PC-9 (cell line): ENCODE measurements at regions not wholly inside any gene's neighbourhood (a gene's known extent, or its start where the extent isn't known, plus 50 kb on each side); places are given as distances from the start of the nearest gene placed in this dataset.

Experiments
- BruUV-seq: library from RNA; stranded (reverse); fragments of 400-500 nt; replicated peaks from 2 replicates; lab custom pipeline; 2021; lab: Mats Ljungman, UMichigan
- CTCF ChIA-PET: fragments of 300-600 bp; sonication (Branson Sonifier 250); formaldehyde crosslinking; loops from one replicate; lab custom pipeline; 2022; ENCODE audit warnings: antibody characterized with exemption; lab: Charles Lee
- POLR2A ChIA-PET: fragments of 300-600 bp; sonication (Branson Sonifier 250); formaldehyde crosslinking; loops from one replicate; lab custom pipeline; 2022; ENCODE audit warnings: antibody characterized with exemption; ENCODE audit not compliant: unreplicated experiment; lab: Charles Lee
- DNase-seq, 2 experiments: peaks; one replicate each; pipeline versions ENCODE4 v3.0.0 to v3.0.0-alpha.2; 2015 to 2022; ENCODE audit warnings: mixed read lengths in 1 of 2
- H2AFZ ChIP-seq: fragments of 200-600 bp; sonication (generic); 2 replicates; pipeline ENCODE4 v1.8.1; 2017; ENCODE audit warnings: antibody characterized with exemption
- H3F3A ChIP-seq: fragments of 200-600 bp; sonication (generic); 2 replicates; pipeline ENCODE4 v1.8.1; 2017; ENCODE audit warnings: antibody characterized with exemption, mild to moderate bottlenecking, low read depth; ENCODE audit not compliant: insufficient read depth
- H3K27ac ChIP-seq: fragments of 200-600 bp; sonication (generic); 2 replicates; pipeline ENCODE4 v1.6.1; 2016; ENCODE audit warnings: mixed run types
- H3K27me3 ChIP-seq: fragments of 200-600 bp; sonication (generic); 2 replicates; pipeline ENCODE4 v1.6.1; 2016; ENCODE audit warnings: low read depth, mixed run types; ENCODE audit not compliant: insufficient read depth
- H3K36me3 ChIP-seq: fragments of 200-600 bp; sonication (generic); 2 replicates; pipeline ENCODE4 v1.6.1; 2016; ENCODE audit warnings: low read depth, mixed run types
- H3K4me1 ChIP-seq: fragments of 200-600 bp; sonication (generic); replicated peaks from 2 replicates; pipeline ENCODE4 v1.6.1; 2016; ENCODE audit warnings: mixed run types; ENCODE audit not compliant: insufficient read depth
- H3K4me2 ChIP-seq: fragments of 200-600 bp; sonication (generic); 2 replicates; pipeline ENCODE4 v1.6.1; 2017; ENCODE audit warnings: mixed run types
- H3K4me3 ChIP-seq: fragments of 200-600 bp; sonication (generic); 2 replicates; pipeline ENCODE4 v1.6.1; 2016; ENCODE audit warnings: mixed run types
- H3K79me2 ChIP-seq: fragments of 200-600 bp; sonication (generic); 2 replicates; pipeline ENCODE4 v1.6.1; 2017; ENCODE audit warnings: low read depth, mixed run types
- H3K9me2 ChIP-seq: fragments of 200-600 bp; sonication (generic); 2 replicates; pipeline ENCODE4 v1.8.1; 2017; ENCODE audit warnings: mild to moderate bottlenecking; ENCODE audit not compliant: insufficient read depth
- H3K9me3 ChIP-seq: fragments of 200-600 bp; sonication (generic); 2 replicates; pipeline ENCODE4 v1.8.1; 2016; ENCODE audit warnings: low read depth; ENCODE audit not compliant: insufficient read depth
- H4K20me1 ChIP-seq: fragments of 200-600 bp; sonication (generic); 2 replicates; pipeline ENCODE4 v1.8.1; 2017; ENCODE audit not compliant: insufficient read depth
- CTCF ChIP-seq: fragments of 200-600 bp; sonication (generic); conservative IDR thresholded peaks from 2 replicates; pipeline ENCODE4 v1.6.1; 2017; ENCODE audit warnings: mixed run types, antibody characterized with exemption, mild to moderate bottlenecking, moderate library complexity
- EZH2 ChIP-seq: fragments of 200-600 bp; sonication (generic); IDR thresholded peaks from 2 replicates; pipeline ENCODE4 v1.8.0; 2017; ENCODE audit warnings: antibody characterized with exemption, low read depth
- intact Hi-C: fragments of 100-400 bp; cut with micrococcal nuclease; formaldehyde crosslinking; loops from one replicate; pipeline ENCODE4 v1.10.0; 2022; ENCODE audit not compliant: unreplicated experiment

GRCh38 chr5:104932431-104932830, 1369.8 kb upstream of the NUDT12 start:
- Histone ChIP-seq H3F3A (no peaks in the 10 kb centered on the region), H3K79me2 (no peaks in the 10 kb centered on the region), H3K4me1 (no peaks in the 10 kb centered on the region), H3K4me3 (no peak overlapping the region), H2AFZ (no peak overlapping the region), H4K20me1 (no peaks in the 10 kb centered on the region), H3K9me3 (no peaks in the 10 kb centered on the region), H3K27ac (no peak overlapping the region), H3K9me2 (no peaks in the 10 kb centered on the region), H3K4me2 (no peak overlapping the region), H3K27me3 (no peaks in the 10 kb centered on the region), H3K36me3 (no peaks in the 10 kb centered on the region)
- intact Hi-C loops, result no loop called here
- DNase-seq, result no peak
- BruUV-seq, result no TSS peak
- TF ChIP-seq CTCF (no peak), EZH2 (no peak)
- CTCF ChIA-PET, result no interaction called here
- POLR2A ChIA-PET, result no interaction called here

- Histone ChIP-seq H3F3A (no peaks in the 10 kb centered on the region), H3K27me3 (no peaks in the 10 kb centered on the region), H3K4me3 (no peak overlapping the region), H3K79me2 (no peaks in the 10 kb centered on the region), H3K4me1 (no peaks in the 10 kb centered on the region), H2AFZ (no peak overlapping the region), H3K27ac (no peak overlapping the region), H3K9me3 (no peaks in the 10 kb centered on the region), H3K36me3 (no peaks in the 10 kb centered on the region), H3K4me2 (no peak overlapping the region), H3K9me2 (no peaks in the 10 kb centered on the region), H4K20me1 (no peaks in the 10 kb centered on the region)
- intact Hi-C loops, result no loop called here
- POLR2A ChIA-PET, result no interaction called here
- no TSS peak for BruUV-seq
- TF ChIP-seq CTCF (no peak), EZH2 (no peak)
- CTCF ChIA-PET, result no interaction called here
- DNase-seq, result no peak
Measured at GRCh38 chr5:104928906-104929520, 1366.4 kb upstream of the NUDT12 start.

GRCh38 chr5:104915226-104915625, 1352.6 kb upstream of the NUDT12 start:
- H3K4me2 ChIP-seq, result no peak overlapping the region
- no peaks in the 10 kb centered on the region for H3K9me3 ChIP-seq
- ChIA-PET POLR2A (no interaction called here), CTCF (no interaction called here)
- peaks cover 12% of the 10 kb centered on the region; the same call in 1 of the 2 replicates for H3F3A ChIP-seq
- H3K4me1 ChIP-seq, result peaks cover 13% of the 10 kb centered on the region
- no peak for DNase-seq
- no peak overlapping the region for H3K27ac ChIP-seq
- H3K27me3 ChIP-seq, result no peaks in the 10 kb centered on the region
- no TSS peak for BruUV-seq
- no peak overlapping the region for H2AFZ ChIP-seq
- 0 out of 2 replicates have a peak, but pooled peaks cover 2% of the 10 kb centered on the region for H3K9me2 ChIP-seq
- no peak overlapping the region for H3K4me3 ChIP-seq
- TF ChIP-seq CTCF (no peak), EZH2 (no peak)
- H4K20me1 ChIP-seq, result no peaks in the 10 kb centered on the region
- intact Hi-C loops, result no loop called here
- no peaks in the 10 kb centered on the region for H3K36me3 ChIP-seq
- H3K79me2 ChIP-seq, result no peaks in the 10 kb centered on the region
